NCI-H69 (cell line): ENCODE measurements at regions not wholly inside any gene's neighbourhood (a gene's known extent, or its start where the extent isn't known, plus 50 kb on each side); places are given as distances from the start of the nearest gene placed in this dataset.

Experiments
- DNase-seq: peaks from one replicate; lab custom pipeline; 2025; lab: John Stamatoyannopoulos, UW

DNA sequence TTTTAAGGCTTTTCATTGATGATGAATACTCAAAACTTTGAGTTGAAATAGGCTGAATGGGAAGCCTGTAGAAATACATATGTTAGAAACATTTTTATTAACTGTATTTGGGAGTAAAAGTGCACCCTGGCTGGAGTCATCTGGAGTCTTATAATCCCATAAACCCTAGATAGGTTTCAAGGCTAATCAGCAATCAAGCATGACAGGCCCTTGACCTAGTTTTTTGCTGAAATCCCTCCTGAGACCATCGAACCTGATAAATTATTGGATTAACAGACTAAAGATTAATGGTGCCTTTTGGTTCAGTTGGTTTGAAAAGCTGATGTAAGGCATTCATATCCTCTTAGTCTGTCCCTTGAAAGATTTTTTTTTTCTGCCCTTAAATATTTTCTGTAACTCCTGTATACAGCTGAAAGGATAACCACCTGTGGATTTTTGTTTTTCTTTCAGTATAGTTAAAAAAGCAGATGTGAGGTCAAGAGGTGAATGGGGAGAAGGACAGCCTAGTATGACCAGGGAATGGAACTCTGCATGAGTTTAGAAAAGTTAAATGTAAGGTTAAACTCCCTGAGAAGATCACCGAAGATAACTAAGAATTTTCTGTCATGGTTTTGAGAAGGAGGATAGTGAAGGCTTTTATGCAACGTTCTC lies 69.4 kb upstream of the STXBP5L start:
- DNase-seq, result no peak

- peak; percentile 5 for DNase-seq
Measured at GRCh38 chr3:120839120-120839519, 68.9 kb upstream of the STXBP5L start.

- DNase-seq, result no peak
Measured at GRCh38 chr3:120841264-120841663, 66.7 kb upstream of the STXBP5L start.

- peak; percentile 76 for DNase-seq
Measured at GRCh38 chr3:120846073-120846472, 61.9 kb upstream of the STXBP5L start.

GRCh38 chr3:120848503-120848902 lies 59.5 kb upstream of the STXBP5L start:
- DNase-seq, result no peak

- peak; percentile 98 for DNase-seq
Measured at GRCh38 chr3:120850381-120851295, 57.4 kb upstream of the STXBP5L start.

DNA sequence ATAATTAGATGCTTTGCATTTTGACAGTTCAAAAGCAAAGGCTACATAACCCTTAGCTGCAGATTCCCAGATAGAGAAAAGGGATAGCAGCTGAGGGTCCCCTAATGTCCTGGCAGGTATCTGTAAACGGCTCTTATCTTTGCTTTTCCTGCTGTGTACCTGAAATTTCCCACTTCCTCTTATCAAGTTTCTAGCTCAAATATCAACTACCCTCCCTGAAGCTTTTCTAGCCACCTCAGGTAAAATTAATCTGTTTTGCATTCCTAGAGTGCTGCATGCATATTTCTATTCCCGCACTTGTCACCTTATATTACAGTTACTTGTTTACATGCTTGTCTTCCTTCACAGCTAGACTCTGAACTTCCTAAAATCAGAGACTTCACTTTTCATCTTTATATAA lies 55.6 kb upstream of the STXBP5L start:
- peak; percentile 9 for DNase-seq

DNA sequence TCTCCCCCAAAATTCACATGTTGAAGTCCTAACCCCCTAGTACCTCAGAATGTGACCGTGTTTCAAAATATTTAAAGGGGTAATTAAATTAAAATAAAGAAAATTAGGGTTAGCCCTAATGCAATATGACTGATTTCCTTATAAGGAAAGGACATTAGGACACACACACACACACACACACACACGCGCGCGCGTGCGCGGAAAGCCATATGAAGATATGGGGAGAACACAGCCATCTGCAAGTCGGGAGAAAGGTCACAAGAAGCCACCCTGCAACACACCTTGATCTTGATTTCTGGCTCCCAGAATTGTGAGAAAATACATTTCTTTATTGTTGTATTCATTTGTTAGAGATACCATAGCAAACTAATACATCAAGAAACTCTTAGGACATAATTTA lies 54.6 kb upstream of the STXBP5L start:
- peak; percentile 3 for DNase-seq

DNA sequence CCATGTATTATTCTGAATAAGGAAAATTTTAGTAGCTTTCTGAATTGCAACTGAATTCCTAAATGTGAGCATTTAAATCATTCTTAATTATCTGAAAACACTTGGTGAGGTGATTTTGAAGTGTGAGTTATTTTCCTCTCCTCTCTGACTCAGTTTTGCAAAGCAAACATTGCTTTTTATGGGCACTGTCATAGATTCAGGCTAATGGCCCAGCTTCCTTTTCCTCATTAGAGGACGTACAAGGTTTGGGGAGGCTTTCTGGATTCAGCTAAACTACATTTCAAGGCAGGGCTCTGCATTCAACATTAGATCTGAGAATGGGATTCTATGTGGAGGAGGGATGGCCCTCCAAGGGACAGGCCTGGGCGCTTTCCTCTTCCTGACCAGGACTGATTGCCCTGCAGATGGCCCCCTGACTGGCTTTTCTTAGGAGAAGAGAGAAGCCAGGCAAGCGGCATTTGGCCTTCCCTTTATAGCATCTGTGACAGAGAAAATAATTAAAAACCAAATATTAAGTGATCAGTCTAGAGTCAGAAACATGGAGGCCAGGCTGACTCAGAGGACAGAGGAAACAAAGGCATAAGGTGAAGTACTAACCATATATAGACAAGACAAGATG lies 53.0 kb upstream of the STXBP5L start:
- DNase-seq, result peak; percentile 36

GRCh38 chr3:120855665-120856437 lies 52.2 kb upstream of the STXBP5L start:
- DNase-seq, result peak; percentile 15
